Stimulated activated memory B cell treated with anti-CD40 and anti-IgM and Interleukin-4, amounts not matched to agents 10 μg/mL and 1 μg/mL and 100 μg/mL, for 72 hours (primary cell): ENCODE measurements at regions not wholly inside any gene's neighbourhood (a gene's known extent, or its start where the extent isn't known, plus 50 kb on each side); places are given as distances from the start of the nearest gene placed in this dataset.

ENCODE experiments used
- ATAC-seq: fragments of 150-1000 bp; cut with Tn5 transposase; 2 replicates; pipeline ENCODE4 v1.10.0; 2021
- H3K27ac Mint-ChIP-seq: one replicate; pipeline ENCODE4 v1.8.0; 2022; ENCODE audit warnings: mild to moderate bottlenecking, mixed read lengths
- H3K27me3 Mint-ChIP-seq: one replicate; pipeline ENCODE4 v1.8.0; 2022; ENCODE audit warnings: mixed read lengths
- H3K36me3 Mint-ChIP-seq: one replicate; pipeline ENCODE4 v1.8.0; 2022; ENCODE audit warnings: mixed read lengths
- H3K4me1 Mint-ChIP-seq: one replicate; pipeline ENCODE4 v1.8.0; 2022; ENCODE audit warnings: mixed read lengths
- H3K4me3 Mint-ChIP-seq: one replicate; pipeline ENCODE4 v1.8.0; 2022; ENCODE audit warnings: mild to moderate bottlenecking, moderate library complexity, mixed read lengths
- H3K9me3 Mint-ChIP-seq: one replicate; pipeline ENCODE4 v1.8.0; 2022; ENCODE audit warnings: mixed read lengths

DNA sequence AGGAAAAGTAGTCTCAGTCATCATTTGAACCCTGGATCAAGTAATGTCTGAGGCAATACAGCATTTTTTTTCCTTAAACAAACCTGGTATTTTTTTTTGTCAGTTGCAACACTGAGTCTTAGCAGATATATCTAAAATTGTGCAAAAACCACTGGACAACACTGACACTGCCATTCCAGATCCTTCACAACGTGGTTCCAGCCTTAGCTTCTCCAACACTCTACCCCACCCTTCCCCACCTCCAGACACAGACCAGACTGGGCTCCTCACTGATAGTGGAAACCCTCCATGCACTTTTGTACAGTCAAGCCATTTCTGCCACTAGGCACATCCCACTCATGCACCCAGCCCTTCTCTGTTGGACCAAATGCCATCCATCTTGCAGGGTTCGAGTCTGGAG, 199.6 kb upstream of the CTNNB1 start:
- H3K27me3 Mint-ChIP-seq: no peaks in the 10 kb centered on the region
- ATAC-seq: no peak
- peaks cover 6% of the 10 kb centered on the region for H3K4me1 Mint-ChIP-seq
- H3K27ac Mint-ChIP-seq: no peak overlapping the region
- H3K4me3 Mint-ChIP-seq: no peak overlapping the region
- no peaks in the 10 kb centered on the region for H3K36me3 Mint-ChIP-seq
- no peaks in the 10 kb centered on the region for H3K9me3 Mint-ChIP-seq

DNA sequence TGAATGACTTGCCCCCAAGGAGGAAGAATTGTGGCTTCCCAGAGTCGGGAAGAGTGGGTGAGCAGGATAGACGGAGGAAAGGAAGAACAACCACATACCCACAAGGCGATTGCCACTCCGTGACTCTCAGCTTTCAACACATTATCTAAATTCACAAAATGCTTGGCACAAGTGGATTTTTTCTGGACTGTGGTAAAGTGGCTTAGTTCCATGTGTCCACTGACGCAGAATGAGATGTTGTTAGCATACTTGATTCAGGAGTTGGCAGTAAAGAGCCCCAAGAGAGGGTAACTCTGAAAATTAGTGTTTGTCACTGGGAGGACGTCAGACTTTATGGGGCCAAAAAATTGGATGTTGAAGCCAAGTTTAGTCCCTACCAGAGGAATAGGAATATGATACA, 198.8 kb upstream of the CTNNB1 start:
- Mint-ChIP-seq H3K36me3 (no peaks in the 10 kb centered on the region), H3K4me3 (no peak overlapping the region), H3K27ac (no peak overlapping the region), H3K27me3 (no peaks in the 10 kb centered on the region), H3K9me3 (no peaks in the 10 kb centered on the region), H3K4me1 (peaks cover 6% of the 10 kb centered on the region)
- ATAC-seq: no peak

GRCh38 chr3:41001556-41001955, 197.7 kb upstream of the CTNNB1 start:
- H3K36me3 Mint-ChIP-seq: no peaks in the 10 kb centered on the region
- H3K9me3 Mint-ChIP-seq: no peaks in the 10 kb centered on the region
- peaks cover 6% of the 10 kb centered on the region for H3K4me1 Mint-ChIP-seq
- no peak for ATAC-seq
- H3K27me3 Mint-ChIP-seq: no peaks in the 10 kb centered on the region
- no peak overlapping the region for H3K4me3 Mint-ChIP-seq
- H3K27ac Mint-ChIP-seq: no peak overlapping the region

DNA sequence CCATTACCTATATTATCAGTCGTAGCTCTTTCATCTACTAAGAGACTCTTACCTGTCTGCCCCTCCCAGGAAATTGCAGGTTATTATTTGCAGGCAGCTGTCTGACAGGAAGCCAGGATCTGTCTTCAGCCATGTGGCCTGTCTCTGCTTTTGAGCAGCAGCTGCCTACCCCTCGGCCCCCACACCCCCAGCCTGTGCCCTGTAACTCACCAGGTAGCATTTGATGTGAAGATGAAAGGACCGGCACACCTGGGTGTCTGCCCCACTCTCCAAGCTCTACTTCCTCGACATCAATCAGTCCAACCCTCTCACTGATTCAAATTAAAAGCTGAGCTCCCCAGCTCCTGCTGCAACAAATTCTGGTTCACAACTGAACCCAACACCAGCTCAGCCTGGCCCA, 197.2 kb upstream of the CTNNB1 start:
- Mint-ChIP-seq H3K27ac (no peak overlapping the region), H3K4me3 (no peak overlapping the region), H3K9me3 (no peaks in the 10 kb centered on the region), H3K36me3 (no peaks in the 10 kb centered on the region), H3K27me3 (no peaks in the 10 kb centered on the region), H3K4me1 (peaks cover 6% of the 10 kb centered on the region)
- ATAC-seq: peak; percentile 19

DNA sequence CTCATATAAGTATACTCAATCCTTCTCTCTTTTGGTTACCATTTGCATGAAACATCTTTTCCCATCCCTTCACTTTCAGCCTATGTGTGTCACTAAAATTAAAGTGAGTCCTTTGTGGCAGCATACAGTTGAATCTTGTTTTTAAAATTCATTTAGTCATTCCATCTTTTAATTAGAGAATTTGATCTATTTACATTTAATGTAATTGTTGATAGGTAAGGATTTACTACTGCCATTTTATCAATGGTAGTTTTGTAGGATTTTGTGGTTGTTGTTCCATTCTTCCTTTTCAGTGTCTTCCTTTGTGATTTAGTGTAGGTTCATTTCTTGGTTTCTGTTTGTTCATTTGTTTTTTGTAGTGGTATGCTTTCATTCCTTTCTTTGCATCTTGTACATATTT, 191.9 kb upstream of the CTNNB1 start:
- Mint-ChIP-seq H3K4me3 (no peak overlapping the region), H3K36me3 (peaks cover 16% of the 10 kb centered on the region), H3K27me3 (peaks cover 20% of the 10 kb centered on the region), H3K4me1 (peaks cover 2% of the 10 kb centered on the region), H3K27ac (no peak overlapping the region), H3K9me3 (peaks cover 12% of the 10 kb centered on the region)
- ATAC-seq: no peak

DNA sequence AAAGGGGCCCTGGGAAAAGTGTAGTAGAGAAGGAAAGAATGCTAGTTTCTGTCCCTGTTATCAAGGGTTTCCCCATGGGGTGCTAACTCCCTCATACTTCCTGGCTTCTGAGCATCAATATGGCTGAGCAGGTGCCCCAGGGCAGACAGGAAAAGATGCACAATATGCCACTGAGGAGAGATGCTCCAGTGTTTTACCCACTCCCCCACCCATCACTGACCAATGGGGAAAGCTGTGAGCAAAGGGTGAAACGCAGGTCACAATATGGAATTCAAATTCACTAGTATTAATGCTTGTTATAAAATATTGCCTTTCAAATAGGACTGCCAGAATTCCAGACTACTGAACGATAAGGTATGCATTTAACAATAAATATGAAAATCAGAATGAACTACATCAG, 187.5 kb upstream of the CTNNB1 start:
- H3K27me3 Mint-ChIP-seq: peaks cover 28% of the 10 kb centered on the region
- H3K4me1 Mint-ChIP-seq: no peaks in the 10 kb centered on the region
- ATAC-seq: no peak
- no peak overlapping the region for H3K27ac Mint-ChIP-seq
- peaks cover 16% of the 10 kb centered on the region for H3K36me3 Mint-ChIP-seq
- H3K9me3 Mint-ChIP-seq: peaks cover 12% of the 10 kb centered on the region
- no peak overlapping the region for H3K4me3 Mint-ChIP-seq

GRCh38 chr3:41018855-41019254, 180.4 kb upstream of the CTNNB1 start:
- Mint-ChIP-seq H3K36me3 (no peaks in the 10 kb centered on the region), H3K4me1 (no peaks in the 10 kb centered on the region), H3K4me3 (no peak overlapping the region), H3K27me3 (no peaks in the 10 kb centered on the region), H3K9me3 (no peaks in the 10 kb centered on the region), H3K27ac (no peak overlapping the region)
- ATAC-seq: no peak

GRCh38 chr3:41024031-41024836, 175.1 kb upstream of the CTNNB1 start:
- no peak for ATAC-seq
- Mint-ChIP-seq H3K36me3 (no peaks in the 10 kb centered on the region), H3K4me3 (no peak overlapping the region), H3K9me3 (no peaks in the 10 kb centered on the region), H3K27ac (no peak overlapping the region), H3K4me1 (no peaks in the 10 kb centered on the region), H3K27me3 (no peaks in the 10 kb centered on the region)

- no peaks in the 10 kb centered on the region for H3K27me3 Mint-ChIP-seq
- H3K9me3 Mint-ChIP-seq: no peaks in the 10 kb centered on the region
- no peak for ATAC-seq
- no peak overlapping the region for H3K4me3 Mint-ChIP-seq
- no peak overlapping the region for H3K27ac Mint-ChIP-seq
- H3K36me3 Mint-ChIP-seq: no peaks in the 10 kb centered on the region
- peaks cover 3% of the 10 kb centered on the region for H3K4me1 Mint-ChIP-seq
These were observed 172.7 kb upstream of the CTNNB1 start for GRCh38 chr3:41026394-41027177.

DNA sequence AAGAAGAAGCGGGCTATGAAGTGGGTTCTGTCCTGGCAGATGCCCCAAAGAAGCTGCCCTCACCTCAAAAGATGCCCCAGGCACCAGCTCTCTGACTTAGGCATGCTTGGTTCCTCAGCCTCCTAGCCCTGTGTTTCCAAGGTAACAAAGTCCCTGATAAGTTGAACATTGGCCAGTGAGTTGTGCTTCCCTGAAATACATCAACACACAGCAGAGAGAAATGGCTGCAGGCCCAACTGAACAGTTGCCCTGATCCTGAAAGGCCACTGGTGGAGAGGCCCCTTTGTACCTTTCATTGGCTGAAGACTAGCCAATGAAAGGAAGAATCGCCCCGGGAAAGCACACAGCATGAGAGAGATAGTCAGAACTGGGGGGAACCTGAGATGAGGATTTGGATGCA, 169.9 kb upstream of the CTNNB1 start:
- Mint-ChIP-seq H3K36me3 (no peaks in the 10 kb centered on the region), H3K4me3 (no peak overlapping the region), H3K27me3 (peaks cover 15% of the 10 kb centered on the region), H3K9me3 (no peaks in the 10 kb centered on the region), H3K4me1 (peaks cover 6% of the 10 kb centered on the region), H3K27ac (no peak overlapping the region)
- no peak for ATAC-seq

DNA sequence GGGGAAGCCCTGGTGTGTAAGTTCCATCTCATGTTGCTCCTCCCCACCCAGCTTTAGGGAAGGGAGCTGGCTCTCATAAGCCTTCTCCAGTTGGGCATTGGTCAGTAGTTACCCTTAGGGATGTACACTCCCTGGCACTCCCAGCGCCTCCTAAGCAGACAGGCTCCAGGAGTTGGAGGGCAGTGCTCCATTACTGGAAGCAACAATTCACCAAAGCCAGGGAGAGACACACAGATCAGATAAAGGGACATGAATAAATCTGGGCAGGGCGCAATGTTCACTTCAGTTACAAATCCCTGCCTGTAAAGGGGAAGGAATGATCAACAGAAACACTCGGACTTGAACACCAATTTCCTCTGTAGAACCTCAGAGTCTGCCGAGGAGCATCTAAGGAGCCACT, 169.1 kb upstream of the CTNNB1 start:
- Mint-ChIP-seq H3K9me3 (no peaks in the 10 kb centered on the region), H3K27ac (no peak overlapping the region), H3K36me3 (no peaks in the 10 kb centered on the region), H3K4me3 (no peak overlapping the region), H3K4me1 (peaks cover 6% of the 10 kb centered on the region), H3K27me3 (peaks cover 18% of the 10 kb centered on the region)
- no peak for ATAC-seq

DNA sequence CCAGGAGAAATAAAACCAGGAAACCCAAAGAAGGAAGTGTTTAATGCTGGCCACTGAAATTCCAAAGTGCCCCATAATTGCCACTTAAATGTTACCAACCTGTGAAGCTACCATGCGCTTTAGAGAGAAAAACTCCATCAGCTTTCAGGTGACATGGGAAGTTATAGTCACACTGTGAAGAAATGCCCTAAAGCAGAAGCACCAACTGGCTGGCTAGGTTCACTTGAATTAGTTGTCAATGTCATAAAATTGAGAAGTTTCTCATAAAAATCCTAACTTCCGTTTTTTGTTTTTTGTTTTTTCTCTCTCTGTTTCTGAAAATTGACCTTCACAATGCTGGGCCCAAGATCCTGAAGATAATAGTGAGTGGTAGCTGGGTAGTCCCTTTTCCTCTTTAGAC, 167.9 kb upstream of the CTNNB1 start:
- H3K27me3 Mint-ChIP-seq: peaks cover 18% of the 10 kb centered on the region
- no peaks in the 10 kb centered on the region for H3K9me3 Mint-ChIP-seq
- H3K4me1 Mint-ChIP-seq: peaks cover 6% of the 10 kb centered on the region
- H3K27ac Mint-ChIP-seq: no peak overlapping the region
- no peak for ATAC-seq
- H3K36me3 Mint-ChIP-seq: no peaks in the 10 kb centered on the region
- H3K4me3 Mint-ChIP-seq: no peak overlapping the region

- peaks cover 18% of the 10 kb centered on the region for H3K27me3 Mint-ChIP-seq
- H3K4me3 Mint-ChIP-seq: no peak overlapping the region
- no peaks in the 10 kb centered on the region for H3K36me3 Mint-ChIP-seq
These were observed 165.3 kb upstream of the CTNNB1 start for GRCh38 chr3:41033956-41034519.

GRCh38 chr3:41035456-41036022, 163.8 kb upstream of the CTNNB1 start:
- ATAC-seq: no peak
- no peaks in the 10 kb centered on the region for H3K36me3 Mint-ChIP-seq
- peaks cover 18% of the 10 kb centered on the region for H3K27me3 Mint-ChIP-seq
- H3K4me3 Mint-ChIP-seq: no peak overlapping the region
- H3K27ac Mint-ChIP-seq: no peak overlapping the region
- H3K9me3 Mint-ChIP-seq: no peaks in the 10 kb centered on the region
- H3K4me1 Mint-ChIP-seq: peaks cover 21% of the 10 kb centered on the region

More at GRCh38 chr3:41033956-41034519, 165.3 kb upstream of the CTNNB1 start:
- Mint-ChIP-seq H3K9me3 (no peaks in the 10 kb centered on the region), H3K4me1 (peaks cover 21% of the 10 kb centered on the region), H3K27ac (no peak overlapping the region)
- no peak for ATAC-seq

- Mint-ChIP-seq H3K27me3 (peaks cover 18% of the 10 kb centered on the region), H3K4me3 (no peak overlapping the region), H3K4me1 (peaks cover 15% of the 10 kb centered on the region), H3K27ac (peak overlapping the region; percentile 66), H3K9me3 (no peaks in the 10 kb centered on the region), H3K36me3 (no peaks in the 10 kb centered on the region)
- peak; percentile 75 for ATAC-seq
These were observed 161.5 kb upstream of the CTNNB1 start for GRCh38 chr3:41037651-41038334.
